H1 (cell line): ENCODE measurements at regions not wholly inside any gene's neighbourhood (a gene's known extent, or its start where the extent isn't known, plus 50 kb on each side); places are given as distances from the start of the nearest gene placed in this dataset.

Experiments used
- BRCA1 ChIP-seq: IDR thresholded peaks from 2 replicates; pipeline ENCODE4 v1.6.1; 2012; ENCODE audit warnings: low read depth, low read length, improper control_type of control experiment
- CHD2 ChIP-seq: IDR thresholded peaks from 2 replicates; pipeline ENCODE4 v1.6.1; 2012; ENCODE audit warnings: low read length, improper control_type of control experiment
- CTCF ChIP-seq, 3 experiments: IDR thresholded peaks; 1 replicate in 2 of 3; 2 replicates in 1 of 3; pipeline versions ENCODE4 v1.5.1 to v1.6.1; 2011; ENCODE audit warnings: low read length in 3 of 3, mild to moderate bottlenecking in 3 of 3, inconsistent platforms in 2 of 3, low read depth in 1 of 3, moderate library complexity in 1 of 3; ENCODE audit not compliant: insufficient read depth in 1 of 3; ENCODE audit errors: control extremely low read depth in 1 of 3
- EZH2 ChIP-seq: fragments of 200-600 bp; sonication (generic); IDR thresholded peaks from 2 replicates; pipeline ENCODE4 v1.7.1; 2012; ENCODE audit warnings: low read depth, mild to moderate bottlenecking, moderate library complexity, low read length, inconsistent platforms; ENCODE audit not compliant: severe bottlenecking
- GTF2F1 ChIP-seq: IDR thresholded peaks from 2 replicates; pipeline ENCODE4 v1.6.1; 2012; ENCODE audit warnings: low read depth, low read length, improper control_type of control experiment, borderline replicate concordance
- MAFK ChIP-seq: IDR thresholded peaks from 2 replicates; pipeline ENCODE4 v1.6.1; 2012; ENCODE audit warnings: low read depth, mild to moderate bottlenecking, improper control_type of control experiment, low read length
- MAX ChIP-seq: IDR thresholded peaks from 2 replicates; pipeline ENCODE4 v1.6.1; 2012; ENCODE audit warnings: inconsistent platforms
- POLR2A ChIP-seq, 2 experiments: IDR thresholded peaks; 1 replicate in 1 of 2; 2 replicates in 1 of 2; pipeline ENCODE4 v1.6.1; 2011; ENCODE audit warnings: low read depth in 2 of 2, low read length in 2 of 2, mild to moderate bottlenecking in 2 of 2; ENCODE audit errors: control extremely low read depth in 1 of 2
- POLR2AphosphoS5 ChIP-seq: IDR thresholded peaks from 2 replicates; pipeline ENCODE4 v1.6.1; 2011; ENCODE audit warnings: low read depth, low read length
- RAD21 ChIP-seq, 2 experiments: IDR thresholded peaks in 1 of 2; conservative IDR thresholded peaks in 1 of 2; 2 replicates each; pipeline ENCODE4 v1.6.1; 2011; ENCODE audit warnings: low read depth in 2 of 2, low read length in 2 of 2, improper control_type of control experiment in 1 of 2, inconsistent platforms in 1 of 2, mild to moderate bottlenecking in 1 of 2, moderate library complexity in 1 of 2
- RNF2 ChIP-seq: fragments of 200-900, 300-1000 bp; sonication (generic); IDR thresholded peaks from 2 replicates; pipeline ENCODE4 v1.7.1; 2016; ENCODE audit warnings: borderline replicate concordance, low read depth, mild to moderate bottlenecking, antibody characterized with exemption, low read length; ENCODE audit not compliant: poor library complexity, severe bottlenecking; ENCODE audit errors: missing control alignments
- SUZ12 ChIP-seq: fragments of 200-600 bp; sonication (generic); IDR thresholded peaks from 2 replicates; pipeline ENCODE4 v1.6.1; 2012; ENCODE audit warnings: mild to moderate bottlenecking, inconsistent platforms, low read length, moderate library complexity, mixed read lengths
- TAF1 ChIP-seq: IDR thresholded peaks from 2 replicates; pipeline ENCODE4 v1.6.1; 2011; ENCODE audit warnings: mild to moderate bottlenecking, low read depth, low read length
- YY1 ChIP-seq: IDR thresholded peaks from 2 replicates; pipeline ENCODE4 v1.6.1; 2011; ENCODE audit warnings: low read depth, mild to moderate bottlenecking, low read length

- no peak for TF ChIP-seq POLR2AphosphoS5
- TF ChIP-seq BRCA1 = no peak
- TF ChIP-seq CTCF (IDR thresholded peaks at IDR 0.05; ENCODE audit: control extremely low read depth in 1 of 3, insufficient read depth in 1 of 3, low read depth in 1 of 3, low read length in 3 of 3) = no peak
- no peak for TF ChIP-seq TAF1
- no peak for TF ChIP-seq EZH2
- no peak for TF ChIP-seq CHD2
- TF ChIP-seq SUZ12 = no peak
- TF ChIP-seq MAFK = no peak
- no peak for TF ChIP-seq YY1
- TF ChIP-seq GTF2F1 = no peak
- no peak for TF ChIP-seq POLR2A (IDR thresholded peaks at IDR 0.05; ENCODE audit: control extremely low read depth in 1 of 2, low read depth in 2 of 2, low read length in 2 of 2)
- TF ChIP-seq RNF2 = no peak
- no peak for TF ChIP-seq RAD21 (IDR thresholded peaks at IDR 0.05 in 1 of 2, conservative IDR thresholded peaks at IDR 0.05 in 1 of 2; ENCODE audit: low read depth in 2 of 2, low read length in 2 of 2)
- no peak for TF ChIP-seq MAX
Measured at GRCh38 chr16:60458255-60458654, 1578.0 kb downstream of the CDH8 start.
